ENCODE measurements at regions not wholly inside any gene's neighbourhood (a gene's known extent, or its start where the extent isn't known, plus 50 kb on each side); places are given as distances from the start of the nearest gene placed in this dataset.
A peak's percentile ranks its signal among the peaks of the same experiment; 100 is the strongest.

- no peaks in the 10 kb centered on the region; the same call in 2 of the 3 replicates for H3K36me3 Mint-ChIP-seq (ENCODE audit: low read depth)
- ATAC-seq, result no peak
- H4K20me1 ChIP-seq (replicated peaks; ENCODE audit: insufficient read depth), result no peaks in the 10 kb centered on the region
- no peaks in the 10 kb centered on the region for H3K27me3 ChIP-seq (ENCODE audit: insufficient read depth)
- no peak overlapping the region for H3K4me2 ChIP-seq
- DNase-seq (ENCODE audit: low spot score), result peak; percentile 16
- H3K27me3 Mint-ChIP-seq (ENCODE audit: insufficient read depth, low read depth, poor library complexity), result no peaks in the 10 kb centered on the region
- 0 out of 2 replicates have a peak, but pooled peaks cover 4% of the 10 kb centered on the region for H3K9me2 ChIP-seq (ENCODE audit: insufficient read depth)
- no peak overlapping the region for H3K27ac Mint-ChIP-seq
- no peaks in the 10 kb centered on the region for H3K36me3 ChIP-seq (ENCODE audit: insufficient read depth)
- no peaks in the 10 kb centered on the region for H3F3A ChIP-seq (replicated peaks; ENCODE audit: low read depth)
- H3K9me3 Mint-ChIP-seq, result no peaks in the 10 kb centered on the region
- no peak overlapping the region for H3K4me3 Mint-ChIP-seq
- TF ChIP-seq CTCF (conservative IDR thresholded peaks at IDR 0.05; ENCODE audit: low read depth in 2 of 2), result peak; percentile 21 to 24; a peak in 3 of 4 replicates
- TF ChIP-seq JUNB (IDR thresholded peaks at IDR 0.05; ENCODE audit: unreplicated experiment), result no peak
- no peaks in the 10 kb centered on the region for H3K4me1 ChIP-seq (ENCODE audit: insufficient read depth)
- no peaks in the 10 kb centered on the region for H3K79me2 ChIP-seq (replicated peaks; ENCODE audit: insufficient read depth)
- no peak overlapping the region for H3K4me3 ChIP-seq
- H3K27ac ChIP-seq (ENCODE audit: low read depth), result no peak overlapping the region
- H2AFZ ChIP-seq, result no peak overlapping the region
- no peaks in the 10 kb centered on the region for H3K4me1 Mint-ChIP-seq
Observed at GRCh38 chr2:183709829-183710228, 585.6 kb downstream of the NUP35 start.

- H3K27me3 ChIP-seq (ENCODE audit: insufficient read depth), result no peaks in the 10 kb centered on the region
- no peaks in the 10 kb centered on the region for H3F3A ChIP-seq (replicated peaks; ENCODE audit: low read depth)
- no peaks in the 10 kb centered on the region for H3K4me1 ChIP-seq (ENCODE audit: insufficient read depth)
- no peak overlapping the region for H3K4me3 ChIP-seq
- H3K9me3 Mint-ChIP-seq, result no peaks in the 10 kb centered on the region
- no peak for ATAC-seq
- no peaks in the 10 kb centered on the region for H3K36me3 Mint-ChIP-seq (ENCODE audit: low read depth)
- no peaks in the 10 kb centered on the region for H4K20me1 ChIP-seq (replicated peaks; ENCODE audit: insufficient read depth)
- no peak overlapping the region for H2AFZ ChIP-seq
- no peaks in the 10 kb centered on the region for H3K79me2 ChIP-seq (replicated peaks; ENCODE audit: insufficient read depth)
- no peaks in the 10 kb centered on the region for H3K36me3 ChIP-seq (ENCODE audit: insufficient read depth)
- H3K4me3 Mint-ChIP-seq, result no peak overlapping the region
- H3K27me3 Mint-ChIP-seq (ENCODE audit: insufficient read depth, low read depth, poor library complexity), result no peaks in the 10 kb centered on the region
- H3K27ac ChIP-seq (ENCODE audit: low read depth), result no peak overlapping the region
- H3K9me2 ChIP-seq (ENCODE audit: insufficient read depth), result no peaks in the 10 kb centered on the region
- H3K27ac Mint-ChIP-seq, result no peak overlapping the region
- no peak for DNase-seq (ENCODE audit: low spot score)
- no peaks in the 10 kb centered on the region for H3K4me1 Mint-ChIP-seq
- no peak overlapping the region for H3K4me2 ChIP-seq
- no peak for TF ChIP-seq ETS1 (IDR thresholded peaks at IDR 0.05)
- TF ChIP-seq CTCF (conservative IDR thresholded peaks at IDR 0.05; ENCODE audit: low read depth in 2 of 2), result no peak
- TF ChIP-seq, protein P1, sequence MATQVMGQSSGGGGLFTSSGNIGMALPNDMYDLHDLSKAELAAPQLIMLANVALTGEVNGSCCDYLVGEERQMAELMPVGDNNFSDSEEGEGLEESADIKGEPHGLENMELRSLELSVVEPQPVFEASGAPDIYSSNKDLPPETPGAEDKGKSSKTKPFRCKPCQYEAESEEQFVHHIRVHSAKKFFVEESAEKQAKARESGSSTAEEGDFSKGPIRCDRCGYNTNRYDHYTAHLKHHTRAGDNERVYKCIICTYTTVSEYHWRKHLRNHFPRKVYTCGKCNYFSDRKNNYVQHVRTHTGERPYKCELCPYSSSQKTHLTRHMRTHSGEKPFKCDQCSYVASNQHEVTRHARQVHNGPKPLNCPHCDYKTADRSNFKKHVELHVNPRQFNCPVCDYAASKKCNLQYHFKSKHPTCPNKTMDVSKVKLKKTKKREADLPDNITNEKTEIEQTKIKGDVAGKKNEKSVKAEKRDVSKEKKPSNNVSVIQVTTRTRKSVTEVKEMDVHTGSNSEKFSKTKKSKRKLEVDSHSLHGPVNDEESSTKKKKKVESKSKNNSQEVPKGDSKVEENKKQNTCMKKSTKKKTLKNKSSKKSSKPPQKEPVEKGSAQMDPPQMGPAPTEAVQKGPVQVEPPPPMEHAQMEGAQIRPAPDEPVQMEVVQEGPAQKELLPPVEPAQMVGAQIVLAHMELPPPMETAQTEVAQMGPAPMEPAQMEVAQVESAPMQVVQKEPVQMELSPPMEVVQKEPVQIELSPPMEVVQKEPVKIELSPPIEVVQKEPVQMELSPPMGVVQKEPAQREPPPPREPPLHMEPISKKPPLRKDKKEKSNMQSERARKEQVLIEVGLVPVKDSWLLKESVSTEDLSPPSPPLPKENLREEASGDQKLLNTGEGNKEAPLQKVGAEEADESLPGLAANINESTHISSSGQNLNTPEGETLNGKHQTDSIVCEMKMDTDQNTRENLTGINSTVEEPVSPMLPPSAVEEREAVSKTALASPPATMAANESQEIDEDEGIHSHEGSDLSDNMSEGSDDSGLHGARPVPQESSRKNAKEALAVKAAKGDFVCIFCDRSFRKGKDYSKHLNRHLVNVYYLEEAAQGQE (IDR thresholded peaks at IDR 0.05; ENCODE audit: unreplicated experiment), result no peak
- no peak for TF ChIP-seq EZH2phosphoT487 (IDR thresholded peaks at IDR 0.05; ENCODE audit: unreplicated experiment)
- no peak for TF ChIP-seq ZNF462 (CRISPR knock-in tag; IDR thresholded peaks at IDR 0.05)
- no peak for TF ChIP-seq JUNB (IDR thresholded peaks at IDR 0.05; ENCODE audit: unreplicated experiment)
Observed at GRCh38 chr2:183718246-183718645, 594.0 kb downstream of the NUP35 start.

All from GM23338 (cell line).